Ovary (tissue), 7 donors: ENCODE measurements at regions not wholly inside any gene's neighbourhood (a gene's known extent, or its start where the extent isn't known, plus 50 kb on each side); places are given as distances from the start of the nearest gene placed in this dataset.

Experiments used
- DNase-seq, 5 donors: peaks; one replicate each; pipeline ENCODE4 v3.0.0-alpha.2; 2019 to 2020
- H3K27ac ChIP-seq, 2 donors: fragments of 200-600 bp; one replicate each; pipeline versions ENCODE4 v1.5.1 to v1.8.0; 2019 to 2022
- H3K27me3 ChIP-seq: fragments of 200-600 bp; one replicate; pipeline ENCODE4 v1.8.0; 2022
- H3K36me3 ChIP-seq: fragments of 200-600 bp; sonication (generic); one replicate; pipeline ENCODE4 v1.5.1; 2019
- H3K4me1 ChIP-seq: one replicate; pipeline ENCODE4 v1.8.1; 2013; ENCODE audit warnings: mild to moderate bottlenecking, moderate library complexity; ENCODE audit not compliant: insufficient read depth
- H3K4me3 ChIP-seq: fragments of 200-600 bp; sonication (generic); one replicate; pipeline ENCODE4 v1.5.1; 2017
- H3K9me3 ChIP-seq, 2 donors: fragments of 200-600 bp in 1 of 2; sonication (generic) in 1 of 2; one replicate each; pipeline versions ENCODE4 v1.5.1 to v1.8.1; 2013 to 2019; ENCODE audit warnings: mild to moderate bottlenecking in 1 of 2, moderate library complexity in 1 of 2
- CTCF ChIP-seq, 3 donors: fragments of 450-650 bp in 2 of 3; fragments of 200-600 bp in 1 of 3; IDR thresholded peaks; one replicate each; pipeline versions ENCODE4 v1.5.1 to v1.8.0; 2016 to 2022; ENCODE audit warnings: antibody characterized with exemption in 3 of 3, mild to moderate bottlenecking in 1 of 3
- EP300 ChIP-seq: sonication (generic); formaldehyde crosslinking; IDR thresholded peaks from one replicate; pipeline ENCODE4 v1.6.1; 2017; ENCODE audit warnings: antibody characterized with exemption
- POLR2A ChIP-seq: fragments of 450-650 bp; IDR thresholded peaks from one replicate; pipeline ENCODE4 v1.6.1; 2017; ENCODE audit warnings: antibody characterized with exemption, mild to moderate bottlenecking, moderate library complexity
- WGBS, 3 donors: extraction: QIAGEN DNeasy Blood & Tissue Kit in 1 of 3; methylation state at CpG; one replicate each; pipeline versions ENCODE4 v1.1.5 to v1.1.7; 2013 to 2017; 5-methylcytosine and 5-hydroxymethylcytosine counted together
- intact Hi-C, 4 donors: fragments of 100-400 bp; cut with DNase I; formaldehyde crosslinking; loops; one replicate each; pipeline versions ENCODE4 v1.11.0 to v1.15.1; 2022 to 2023
- donor health status: DM: no; HTN: no; CAD: no; lungs with moderate emphysema.
- donor health status: DM: no; HTN: no; CAD: no.
- donor health status: Bipolar disorder and iron deficiency.
- donor health status: DM: no; HTN: no; CAD: no.
- donor health status: DM: yes; HTN: yes; CAD: no.

GRCh38 chrX:150036641-150037040, 98.3 kb upstream of the EOLA2 start:
- H3K9me3 ChIP-seq, result no peaks in the 10 kb centered on the region
- H3K36me3 ChIP-seq, result no peaks in the 10 kb centered on the region
- intact Hi-C loops, result no loop called here
- H3K4me3 ChIP-seq, result no peak overlapping the region
- no peaks in the 10 kb centered on the region for H3K4me1 ChIP-seq
- TF ChIP-seq POLR2A (no peak), CTCF (IDR thresholded peaks at IDR 0.05) (no peak), EP300 (no peak)
- no peak for DNase-seq
- H3K27me3 ChIP-seq, result no peaks in the 10 kb centered on the region
- WGBS, 3 donors, result 67 to 73% (median 67%) methylated on average over 3 of the region's 3 CpGs
- no peak overlapping the region for H3K27ac ChIP-seq

GRCh38 chrX:150037041-150037440, 98.8 kb upstream of the EOLA2 start:
- no peaks in the 10 kb centered on the region for H3K27me3 ChIP-seq
- H3K9me3 ChIP-seq, result no peaks in the 10 kb centered on the region
- H3K36me3 ChIP-seq, result no peaks in the 10 kb centered on the region
- no peak for DNase-seq
- no peak for TF ChIP-seq EP300
- TF ChIP-seq POLR2A, result no peak
- TF ChIP-seq CTCF (IDR thresholded peaks at IDR 0.05), result no peak
- WGBS, 3 donors, result 32 to 52% (median 42%) methylated on average over 2 of the region's 2 CpGs
- H3K4me3 ChIP-seq, result no peak overlapping the region
- H3K27ac ChIP-seq, result no peak overlapping the region
- no peaks in the 10 kb centered on the region for H3K4me1 ChIP-seq
- intact Hi-C loops, result no loop called here

GRCh38 chrX:150038315-150038714, 100.0 kb upstream of the EOLA2 start:
- no peak for DNase-seq
- no peaks in the 10 kb centered on the region for H3K9me3 ChIP-seq
- no peaks in the 10 kb centered on the region for H3K4me1 ChIP-seq
- H3K27ac ChIP-seq, result no peak overlapping the region
- WGBS, 3 donors, result 63 to 77% (median 71%) methylated on average over 3 of the region's 3 CpGs
- intact Hi-C loops, result no loop called here
- no peaks in the 10 kb centered on the region for H3K36me3 ChIP-seq
- no peaks in the 10 kb centered on the region for H3K27me3 ChIP-seq
- no peak for TF ChIP-seq POLR2A
- TF ChIP-seq EP300, result no peak
- TF ChIP-seq CTCF (IDR thresholded peaks at IDR 0.05), result no peak
- no peak overlapping the region for H3K4me3 ChIP-seq

GRCh38 chrX:150038986-150039599, 100.8 kb upstream of the EOLA2 start:
- H3K4me3 ChIP-seq, result no peak overlapping the region
- no peak overlapping the region for H3K27ac ChIP-seq
- WGBS, 3 donors, result 60 to 87% (median 67%) methylated on average over 1 of the region's 1 CpG
- TF ChIP-seq EP300, result no peak
- no peak for TF ChIP-seq POLR2A
- no peak for TF ChIP-seq CTCF (IDR thresholded peaks at IDR 0.05)
- no peaks in the 10 kb centered on the region for H3K36me3 ChIP-seq
- H3K27me3 ChIP-seq, result no peaks in the 10 kb centered on the region
- no peak for DNase-seq
- no peaks in the 10 kb centered on the region for H3K4me1 ChIP-seq
- intact Hi-C loops, result no loop called here
- no peaks in the 10 kb centered on the region for H3K9me3 ChIP-seq
